ENCODE measurements at regions not wholly inside any gene's neighbourhood (a gene's known extent, or its start where the extent isn't known, plus 50 kb on each side); places are given as distances from the start of the nearest gene placed in this dataset.

- no peaks in the 10 kb centered on the region for H3K36me3 ChIP-seq (ENCODE audit: insufficient read depth, low read length)
- H3K27ac ChIP-seq (ENCODE audit: low read length), result no peak overlapping the region
- H3F3A ChIP-seq (ENCODE audit: insufficient read depth, low read length, poor library complexity, severe bottlenecking), result no peaks in the 10 kb centered on the region
- no peaks in the 10 kb centered on the region for H3K9me3 ChIP-seq (ENCODE audit: low read length)
- H4K20me1 ChIP-seq (ENCODE audit: insufficient read depth), result no peaks in the 10 kb centered on the region
- no peak overlapping the region for H3K9ac ChIP-seq (ENCODE audit: low read length)
- TF ChIP-seq SMC3 (conservative IDR thresholded peaks at IDR 0.05; ENCODE audit: poor library complexity), result no peak
- no peak for TF ChIP-seq RAD21 (conservative IDR thresholded peaks at IDR 0.05)
- no peak for TF ChIP-seq EZH2 (IDR thresholded peaks at IDR 0.05; ENCODE audit: borderline replicate concordance, insufficient read depth, low read length, poor library complexity, severe bottlenecking)
- TF ChIP-seq EP300 (conservative IDR thresholded peaks at IDR 0.05; ENCODE audit: poor library complexity, severe bottlenecking), result no peak
- H3K4me3 ChIP-seq (ENCODE audit: low read length), result no peak overlapping the region
- H3K4me2 ChIP-seq (ENCODE audit: low read length), result no peak overlapping the region
- H3K79me2 ChIP-seq (replicated peaks; ENCODE audit: insufficient read depth, low read length), result no peaks in the 10 kb centered on the region
- H3K27me3 ChIP-seq (ENCODE audit: insufficient read depth, low read depth, low read length), result no peaks in the 10 kb centered on the region
- no peaks in the 10 kb centered on the region for H3K9me2 ChIP-seq (ENCODE audit: insufficient read depth, low read length)
- no peak overlapping the region for H2AFZ ChIP-seq (ENCODE audit: low read depth, low read length)
Observed at GRCh38 chr13:24016046-24016445, 118.7 kb upstream of the C1QTNF9B start.

GRCh38 chr13:24022568-24022967 lies 125.3 kb upstream of the C1QTNF9B start:
- Histone ChIP-seq H3K27ac (ENCODE audit: low read length) (no peak overlapping the region), H3K4me3 (ENCODE audit: low read length) (no peak overlapping the region)

More at GRCh38 chr13:24022568-24022967, 125.3 kb upstream of the C1QTNF9B start:
- no peaks in the 10 kb centered on the region for H3K36me3 ChIP-seq (ENCODE audit: insufficient read depth, low read length)
- no peaks in the 10 kb centered on the region for H3K79me2 ChIP-seq (replicated peaks; ENCODE audit: insufficient read depth, low read length)
- H4K20me1 ChIP-seq (ENCODE audit: insufficient read depth), result no peaks in the 10 kb centered on the region
- no peaks in the 10 kb centered on the region for H3F3A ChIP-seq (ENCODE audit: insufficient read depth, low read length, poor library complexity, severe bottlenecking)
- H2AFZ ChIP-seq (ENCODE audit: low read depth, low read length), result no peak overlapping the region
- H3K9me3 ChIP-seq (ENCODE audit: low read length), result no peaks in the 10 kb centered on the region
- no peaks in the 10 kb centered on the region for H3K27me3 ChIP-seq (ENCODE audit: insufficient read depth, low read depth, low read length)
- H3K4me2 ChIP-seq (ENCODE audit: low read length), result no peak overlapping the region
- H3K9me2 ChIP-seq (ENCODE audit: insufficient read depth, low read length), result no peaks in the 10 kb centered on the region
- no peak overlapping the region for H3K9ac ChIP-seq (ENCODE audit: low read length)
- TF ChIP-seq RAD21 (conservative IDR thresholded peaks at IDR 0.05) (no peak), MXI1 (conservative IDR thresholded peaks at IDR 0.05; ENCODE audit: poor library complexity, severe bottlenecking) (no peak), EZH2 (IDR thresholded peaks at IDR 0.05; ENCODE audit: borderline replicate concordance, insufficient read depth, low read length, poor library complexity, severe bottlenecking) (no peak), TAF1 (IDR thresholded peaks at IDR 0.05; ENCODE audit: low read depth) (no peak), POLR2AphosphoS5 (IDR thresholded peaks at IDR 0.05) (no peak), CTCF (IDR thresholded peaks at IDR 0.05; ENCODE audit: poor library complexity, severe bottlenecking) (no peak), EP300 (conservative IDR thresholded peaks at IDR 0.05; ENCODE audit: poor library complexity, severe bottlenecking) (no peak), SMC3 (conservative IDR thresholded peaks at IDR 0.05; ENCODE audit: poor library complexity) (no peak), REST (IDR thresholded peaks at IDR 0.05; ENCODE audit: borderline replicate concordance) (no peak)

Data from neural cell (in vitro differentiated cells).